ENCODE measurements at regions not wholly inside any gene's neighbourhood (a gene's known extent, or its start where the extent isn't known, plus 50 kb on each side); places are given as distances from the start of the nearest gene placed in this dataset.

DNA sequence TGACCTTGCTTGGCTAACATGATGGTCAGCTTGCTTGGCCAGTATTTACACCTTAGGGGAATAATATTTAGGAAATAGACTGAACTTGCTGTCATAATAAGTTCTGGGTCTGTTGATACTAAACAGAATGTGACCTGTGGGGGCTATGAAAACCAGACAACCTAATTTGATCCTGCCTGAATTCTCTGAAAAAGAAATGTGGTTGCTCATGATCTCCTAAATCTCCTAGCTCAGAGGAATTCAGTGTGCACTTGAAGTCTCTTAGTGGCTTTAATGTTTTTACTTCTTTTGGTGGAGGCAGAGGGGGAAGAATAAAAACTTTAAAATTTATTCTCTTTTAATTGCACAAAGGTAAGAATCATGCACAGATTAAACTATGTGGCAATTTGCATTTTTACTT, 205.2 kb downstream of the SEC23IP start:
- TF ChIP-seq, protein P1, sequence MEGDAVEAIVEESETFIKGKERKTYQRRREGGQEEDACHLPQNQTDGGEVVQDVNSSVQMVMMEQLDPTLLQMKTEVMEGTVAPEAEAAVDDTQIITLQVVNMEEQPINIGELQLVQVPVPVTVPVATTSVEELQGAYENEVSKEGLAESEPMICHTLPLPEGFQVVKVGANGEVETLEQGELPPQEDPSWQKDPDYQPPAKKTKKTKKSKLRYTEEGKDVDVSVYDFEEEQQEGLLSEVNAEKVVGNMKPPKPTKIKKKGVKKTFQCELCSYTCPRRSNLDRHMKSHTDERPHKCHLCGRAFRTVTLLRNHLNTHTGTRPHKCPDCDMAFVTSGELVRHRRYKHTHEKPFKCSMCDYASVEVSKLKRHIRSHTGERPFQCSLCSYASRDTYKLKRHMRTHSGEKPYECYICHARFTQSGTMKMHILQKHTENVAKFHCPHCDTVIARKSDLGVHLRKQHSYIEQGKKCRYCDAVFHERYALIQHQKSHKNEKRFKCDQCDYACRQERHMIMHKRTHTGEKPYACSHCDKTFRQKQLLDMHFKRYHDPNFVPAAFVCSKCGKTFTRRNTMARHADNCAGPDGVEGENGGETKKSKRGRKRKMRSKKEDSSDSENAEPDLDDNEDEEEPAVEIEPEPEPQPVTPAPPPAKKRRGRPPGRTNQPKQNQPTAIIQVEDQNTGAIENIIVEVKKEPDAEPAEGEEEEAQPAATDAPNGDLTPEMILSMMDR (IDR thresholded peaks at IDR 0.05), result no peak
- intact Hi-C loops (cut with DNase I), result no loop called here
- no peak overlapping the region for H3K27ac ChIP-seq
- no peaks in the 10 kb centered on the region for H3K36me3 ChIP-seq
- H3K4me1 ChIP-seq, result no peaks in the 10 kb centered on the region
- H3K27me3 ChIP-seq, result no peaks in the 10 kb centered on the region
- H3K9me3 ChIP-seq, result no peaks in the 10 kb centered on the region
- no peak for DNase-seq
- no peak for ATAC-seq
- no peak overlapping the region for H3K4me3 ChIP-seq
- FAIRE-seq, result no peak

DNA sequence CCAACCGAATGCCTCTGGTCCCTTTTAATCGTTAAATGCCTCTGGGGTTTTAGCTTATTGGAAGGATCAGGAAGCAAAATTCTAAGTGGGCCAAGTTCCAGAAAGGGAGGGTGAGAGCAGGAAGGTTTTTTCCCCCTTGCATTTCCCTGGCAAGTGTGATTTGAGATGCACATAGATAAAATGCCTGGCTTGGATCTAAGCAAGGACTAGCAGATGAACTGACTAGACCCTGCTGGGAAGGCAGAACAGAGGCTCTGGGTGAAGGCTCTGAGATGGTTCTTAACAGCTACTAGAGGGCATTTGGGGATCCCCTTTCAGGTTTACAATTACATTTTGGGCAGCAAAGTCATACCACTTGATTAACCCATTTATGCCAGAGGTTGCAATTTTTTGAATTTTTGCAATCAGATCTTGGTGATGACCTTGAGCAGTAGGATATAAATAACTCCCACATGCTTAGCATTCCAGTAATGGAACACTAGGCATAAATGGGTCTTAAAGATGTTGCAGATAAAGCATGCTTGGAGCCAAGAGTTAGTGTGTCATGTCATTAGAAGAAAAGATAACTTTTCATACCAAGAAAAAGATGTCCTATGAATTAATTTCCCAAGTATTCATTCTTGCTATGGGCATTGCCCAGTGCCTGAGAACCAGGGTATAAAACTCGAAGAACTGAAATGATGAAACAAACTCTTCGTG, 205.9 kb downstream of the SEC23IP start:
- no peaks in the 10 kb centered on the region for H3K4me1 ChIP-seq
- H3K9me3 ChIP-seq, result no peaks in the 10 kb centered on the region
- H3K4me3 ChIP-seq, result no peak overlapping the region
- FAIRE-seq, result no peak
- H3K27ac ChIP-seq, result no peak overlapping the region
- H3K27me3 ChIP-seq, result no peaks in the 10 kb centered on the region
- no peaks in the 10 kb centered on the region for H3K36me3 ChIP-seq
- no peak for ATAC-seq
- intact Hi-C loops (cut with DNase I), result no loop called here
- 54 to 69% methylated on average over 4 of the region's 4 CpGs for WGBS, 2 donors
- TF ChIP-seq, protein P1 (IDR thresholded peaks at IDR 0.05), result no peak
- no peak for DNase-seq

DNA sequence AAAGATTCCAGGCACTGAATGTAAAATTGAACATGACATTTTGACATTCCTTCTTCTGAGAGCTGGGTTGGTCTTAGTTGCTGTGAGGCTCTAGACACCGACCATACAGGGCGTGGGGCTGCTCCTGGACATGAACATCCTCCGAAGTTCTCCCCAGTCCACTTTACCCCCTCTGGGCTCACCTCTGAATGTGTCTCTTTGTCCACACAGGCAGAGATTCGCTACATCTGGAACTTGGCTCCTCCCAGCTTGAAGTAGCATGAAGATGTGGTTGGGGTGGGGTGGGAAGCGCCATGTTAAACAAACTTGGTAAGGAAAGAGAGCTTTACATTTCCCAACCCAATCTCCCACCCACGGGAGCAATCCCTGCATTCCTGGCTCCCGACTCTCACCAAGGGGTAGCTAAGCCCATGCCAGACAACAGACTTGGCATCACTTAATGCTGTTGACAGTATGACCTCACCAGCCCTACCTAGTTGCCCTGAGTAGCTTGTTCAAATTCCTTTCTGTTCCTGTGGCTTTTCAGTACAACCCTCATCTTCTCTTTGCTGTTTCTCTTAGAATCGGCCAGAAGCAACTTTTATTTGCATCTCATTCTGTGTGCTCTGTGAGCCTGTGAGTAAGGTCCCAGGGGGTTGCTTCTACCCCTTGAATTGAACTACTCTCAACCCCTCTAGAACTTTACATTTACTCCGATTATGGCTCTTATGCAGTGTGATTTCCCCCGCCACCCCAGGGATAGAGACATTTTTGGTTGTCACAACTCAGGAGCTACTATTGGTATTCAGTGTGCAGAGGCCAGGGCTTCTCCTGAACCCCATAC, 211.4 kb downstream of the SEC23IP start:
- no peak for FAIRE-seq
- no peak for DNase-seq
- H3K4me1 ChIP-seq, result no peaks in the 10 kb centered on the region
- H3K27me3 ChIP-seq, result no peaks in the 10 kb centered on the region
- WGBS, 2 donors, result 61 to 67% methylated on average over 10 of the region's 10 CpGs
- no peaks in the 10 kb centered on the region for H3K9me3 ChIP-seq
- intact Hi-C loops (cut with DNase I), result no loop called here
- ATAC-seq, result no peak
- no peaks in the 10 kb centered on the region for H3K36me3 ChIP-seq
- no peak overlapping the region for H3K27ac ChIP-seq
- H3K4me3 ChIP-seq, result no peak overlapping the region
- TF ChIP-seq, protein P1 (IDR thresholded peaks at IDR 0.05), result no peak

DNA sequence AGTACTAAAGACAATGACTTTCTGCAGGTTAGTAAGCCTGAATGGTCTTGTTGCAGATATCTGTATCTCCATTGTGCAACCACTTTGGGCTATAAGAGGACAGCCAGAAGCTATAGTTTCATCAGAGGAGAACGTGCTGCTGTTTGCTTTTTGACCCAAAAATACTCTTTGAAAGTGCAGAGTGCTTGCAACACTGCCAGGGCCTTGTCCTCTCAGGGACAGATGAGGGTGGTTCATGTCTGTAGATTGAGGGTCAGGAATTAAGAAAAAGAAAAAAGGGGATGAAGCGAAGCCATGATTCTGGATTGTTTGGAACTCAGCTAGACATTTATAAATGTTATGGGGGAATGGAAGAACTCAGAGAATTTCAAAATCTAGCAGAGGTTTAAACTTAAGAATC, 212.5 kb downstream of the SEC23IP start:
- DNase-seq (no peak), ATAC-seq (no peak), FAIRE-seq (no peak)
- Histone ChIP-seq H3K36me3 (no peaks in the 10 kb centered on the region), H3K4me1 (no peaks in the 10 kb centered on the region), H3K27me3 (no peaks in the 10 kb centered on the region), H3K4me3 (no peak overlapping the region), H3K27ac (no peak overlapping the region), H3K9me3 (no peaks in the 10 kb centered on the region)
- TF ChIP-seq, protein P1 (IDR thresholded peaks at IDR 0.05), result no peak
- intact Hi-C loops (cut with DNase I), result no loop called here
- 67 to 73% methylated on average over 2 of the region's 2 CpGs for WGBS, 2 donors

DNA sequence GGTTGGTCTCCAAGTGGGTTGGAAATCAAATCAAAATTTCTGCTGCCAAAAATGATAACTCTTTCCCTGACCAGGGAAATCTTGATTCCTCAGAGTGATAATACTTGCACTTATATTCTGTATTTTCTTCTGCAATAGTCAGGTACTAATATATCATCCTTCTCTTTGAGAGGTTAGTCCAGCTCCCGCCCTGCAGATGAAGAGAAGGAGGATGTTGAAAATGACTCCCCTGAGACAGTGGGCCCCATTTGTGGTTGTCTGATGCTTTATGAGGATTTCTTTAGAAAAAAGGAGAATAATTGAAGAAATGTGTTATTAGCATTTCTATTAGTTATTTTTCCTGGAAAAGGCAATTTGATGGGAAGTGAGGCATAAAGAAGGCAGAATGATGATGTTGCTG, 213.0 kb downstream of the SEC23IP start:
- TF ChIP-seq, protein P1 (IDR thresholded peaks at IDR 0.05), result no peak
- H3K4me1 ChIP-seq, result no peaks in the 10 kb centered on the region
- ATAC-seq, result no peak
- H3K27me3 ChIP-seq, result no peaks in the 10 kb centered on the region
- DNase-seq, result no peak
- intact Hi-C loops (cut with DNase I), result no loop called here
- no peak overlapping the region for H3K27ac ChIP-seq
- H3K36me3 ChIP-seq, result no peaks in the 10 kb centered on the region
- H3K9me3 ChIP-seq, result no peaks in the 10 kb centered on the region
- H3K4me3 ChIP-seq, result no peak overlapping the region
- 84 to 96% methylated on average over 1 of the region's 1 CpG for WGBS, 2 donors
- FAIRE-seq, result no peak

Data from pancreas (tissue), 10 donors.